ENCODE measurements at regions not wholly inside any gene's neighbourhood (a gene's known extent, or its start where the extent isn't known, plus 50 kb on each side); places are given as distances from the start of the nearest gene placed in this dataset.

- no peak for TF ChIP-seq POLR2A (IDR thresholded peaks at IDR 0.05)
- TF ChIP-seq CTCF (IDR thresholded peaks at IDR 0.05): no peak
- TF ChIP-seq EP300 (IDR thresholded peaks at IDR 0.05): no peak
Measured at GRCh38 chr1:30199563-30199962, 523.8 kb downstream of the MATN1 start.

All from ovary (tissue), 3 donors.